Astrocyte (in vitro differentiated cells and primary cell): ENCODE measurements at regions not wholly inside any gene's neighbourhood (a gene's known extent, or its start where the extent isn't known, plus 50 kb on each side); places are given as distances from the start of the nearest gene placed in this dataset.

Experiments used
- DNase-seq: peaks from one replicate; pipeline ENCODE4 v3.0.0-alpha.2; 2010; ENCODE audit warnings: low read depth
- FAIRE-seq: peaks from 2 replicates; lab custom pipeline; 2011; peaks lifted over from hg19 to GRCh38; lab: Jason Lieb, UNC
- H2AFZ ChIP-seq: 2 replicates; pipeline ENCODE4 v1.6.0; 2012; ENCODE audit warnings: low read depth, low read length, inconsistent platforms
- H3K27ac ChIP-seq: 2 replicates; pipeline ENCODE4 v1.5.1; 2011; ENCODE audit warnings: low read depth, low read length, inconsistent platforms
- H3K27me3 ChIP-seq: 2 replicates; pipeline ENCODE4 v1.6.0; 2011; ENCODE audit warnings: low read length, inconsistent platforms; ENCODE audit not compliant: insufficient read depth
- H3K36me3 ChIP-seq: 2 replicates; pipeline ENCODE4 v1.5.1; 2011; ENCODE audit warnings: low read length, inconsistent platforms; ENCODE audit not compliant: insufficient read depth
- H3K4me1 ChIP-seq: 2 replicates; pipeline ENCODE4 v1.5.1; 2011; ENCODE audit warnings: low read length, inconsistent platforms; ENCODE audit not compliant: insufficient read depth
- H3K4me2 ChIP-seq: 2 replicates; pipeline ENCODE4 v1.6.0; 2012; ENCODE audit warnings: low read length, inconsistent platforms
- H3K4me3 ChIP-seq: 2 replicates; pipeline ENCODE4 v1.5.1; 2011; ENCODE audit warnings: low read depth, mild to moderate bottlenecking, low read length, inconsistent platforms; ENCODE audit not compliant: insufficient read depth
- H3K79me2 ChIP-seq: 2 replicates; pipeline ENCODE4 v1.6.0; 2012; ENCODE audit warnings: mild to moderate bottlenecking, low read length, inconsistent platforms; ENCODE audit not compliant: insufficient read depth
- H3K9ac ChIP-seq: 2 replicates; pipeline ENCODE4 v1.6.0; 2012; ENCODE audit warnings: mild to moderate bottlenecking, low read length, inconsistent platforms
- H3K9me3 ChIP-seq: 2 replicates; pipeline ENCODE4 v1.5.1; 2012; ENCODE audit warnings: low read depth, mild to moderate bottlenecking, low read length, inconsistent platforms; ENCODE audit not compliant: insufficient read depth
- H4K20me1 ChIP-seq: 2 replicates; pipeline ENCODE4 v1.6.0; 2012; ENCODE audit warnings: low read length, inconsistent platforms; ENCODE audit not compliant: insufficient read depth
- H3K27ac Mint-ChIP-seq: one replicate; pipeline ENCODE4 v1.8.0; 2021; ENCODE audit warnings: mild to moderate bottlenecking, mixed read lengths; ENCODE audit not compliant: unreplicated experiment
- H3K27me3 Mint-ChIP-seq: one replicate; pipeline ENCODE4 v1.8.0; 2021; ENCODE audit warnings: low read depth, mixed read lengths; ENCODE audit not compliant: unreplicated experiment
- H3K36me3 Mint-ChIP-seq: one replicate; pipeline ENCODE4 v1.8.0; 2021; ENCODE audit warnings: low read depth, mixed read lengths; ENCODE audit not compliant: unreplicated experiment
- H3K4me1 Mint-ChIP-seq: one replicate; pipeline ENCODE4 v1.8.0; 2021; ENCODE audit warnings: low read depth, mixed read lengths; ENCODE audit not compliant: unreplicated experiment
- H3K4me3 Mint-ChIP-seq: one replicate; pipeline ENCODE4 v1.8.0; 2021; ENCODE audit warnings: mild to moderate bottlenecking, moderate library complexity, mixed read lengths; ENCODE audit not compliant: unreplicated experiment
- H3K9me3 Mint-ChIP-seq: one replicate; pipeline ENCODE4 v1.8.0; 2021; ENCODE audit warnings: mild to moderate bottlenecking, mixed read lengths; ENCODE audit not compliant: unreplicated experiment
- EZH2 ChIP-seq: IDR thresholded peaks from 2 replicates; pipeline ENCODE4 v1.6.1; 2012; ENCODE audit warnings: mild to moderate bottlenecking, low read length, inconsistent platforms; ENCODE audit not compliant: insufficient read depth
- TF ChIP-seq, protein P1 (sequence below): IDR thresholded peaks from 2 replicates; pipeline ENCODE4 v1.5.1; 2011; ENCODE audit warnings: low read depth, mild to moderate bottlenecking, inconsistent platforms, low read length, moderate library complexity; ENCODE audit not compliant: insufficient read depth

GRCh38 chr4:10183462-10183861 is 66.9 kb upstream of the WDR1 start:
- no peak overlapping the region for H3K27ac Mint-ChIP-seq
- Histone ChIP-seq H2AFZ (no peak overlapping the region), H3K4me3 (no peak overlapping the region), H3K9ac (no peak overlapping the region), H3K79me2 (no peaks in the 10 kb centered on the region), H3K27ac (no peak overlapping the region), H3K36me3 (no peaks in the 10 kb centered on the region), H4K20me1 (no peaks in the 10 kb centered on the region), H3K4me2 (no peak overlapping the region), H3K27me3 (no peaks in the 10 kb centered on the region), H3K4me1 (no peaks in the 10 kb centered on the region), H3K9me3 (no peaks in the 10 kb centered on the region)
- peaks cover 5% of the 10 kb centered on the region for H3K9me3 Mint-ChIP-seq
- TF ChIP-seq EZH2: no peak
- TF ChIP-seq, protein P1, sequence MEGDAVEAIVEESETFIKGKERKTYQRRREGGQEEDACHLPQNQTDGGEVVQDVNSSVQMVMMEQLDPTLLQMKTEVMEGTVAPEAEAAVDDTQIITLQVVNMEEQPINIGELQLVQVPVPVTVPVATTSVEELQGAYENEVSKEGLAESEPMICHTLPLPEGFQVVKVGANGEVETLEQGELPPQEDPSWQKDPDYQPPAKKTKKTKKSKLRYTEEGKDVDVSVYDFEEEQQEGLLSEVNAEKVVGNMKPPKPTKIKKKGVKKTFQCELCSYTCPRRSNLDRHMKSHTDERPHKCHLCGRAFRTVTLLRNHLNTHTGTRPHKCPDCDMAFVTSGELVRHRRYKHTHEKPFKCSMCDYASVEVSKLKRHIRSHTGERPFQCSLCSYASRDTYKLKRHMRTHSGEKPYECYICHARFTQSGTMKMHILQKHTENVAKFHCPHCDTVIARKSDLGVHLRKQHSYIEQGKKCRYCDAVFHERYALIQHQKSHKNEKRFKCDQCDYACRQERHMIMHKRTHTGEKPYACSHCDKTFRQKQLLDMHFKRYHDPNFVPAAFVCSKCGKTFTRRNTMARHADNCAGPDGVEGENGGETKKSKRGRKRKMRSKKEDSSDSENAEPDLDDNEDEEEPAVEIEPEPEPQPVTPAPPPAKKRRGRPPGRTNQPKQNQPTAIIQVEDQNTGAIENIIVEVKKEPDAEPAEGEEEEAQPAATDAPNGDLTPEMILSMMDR: no peak
- H3K4me3 Mint-ChIP-seq: no peak overlapping the region
- FAIRE-seq: no peak
- H3K36me3 Mint-ChIP-seq: no peaks in the 10 kb centered on the region
- no peak for DNase-seq
- peaks cover 2% of the 10 kb centered on the region for H3K27me3 Mint-ChIP-seq
- peaks cover 24% of the 10 kb centered on the region for H3K4me1 Mint-ChIP-seq

DNA sequence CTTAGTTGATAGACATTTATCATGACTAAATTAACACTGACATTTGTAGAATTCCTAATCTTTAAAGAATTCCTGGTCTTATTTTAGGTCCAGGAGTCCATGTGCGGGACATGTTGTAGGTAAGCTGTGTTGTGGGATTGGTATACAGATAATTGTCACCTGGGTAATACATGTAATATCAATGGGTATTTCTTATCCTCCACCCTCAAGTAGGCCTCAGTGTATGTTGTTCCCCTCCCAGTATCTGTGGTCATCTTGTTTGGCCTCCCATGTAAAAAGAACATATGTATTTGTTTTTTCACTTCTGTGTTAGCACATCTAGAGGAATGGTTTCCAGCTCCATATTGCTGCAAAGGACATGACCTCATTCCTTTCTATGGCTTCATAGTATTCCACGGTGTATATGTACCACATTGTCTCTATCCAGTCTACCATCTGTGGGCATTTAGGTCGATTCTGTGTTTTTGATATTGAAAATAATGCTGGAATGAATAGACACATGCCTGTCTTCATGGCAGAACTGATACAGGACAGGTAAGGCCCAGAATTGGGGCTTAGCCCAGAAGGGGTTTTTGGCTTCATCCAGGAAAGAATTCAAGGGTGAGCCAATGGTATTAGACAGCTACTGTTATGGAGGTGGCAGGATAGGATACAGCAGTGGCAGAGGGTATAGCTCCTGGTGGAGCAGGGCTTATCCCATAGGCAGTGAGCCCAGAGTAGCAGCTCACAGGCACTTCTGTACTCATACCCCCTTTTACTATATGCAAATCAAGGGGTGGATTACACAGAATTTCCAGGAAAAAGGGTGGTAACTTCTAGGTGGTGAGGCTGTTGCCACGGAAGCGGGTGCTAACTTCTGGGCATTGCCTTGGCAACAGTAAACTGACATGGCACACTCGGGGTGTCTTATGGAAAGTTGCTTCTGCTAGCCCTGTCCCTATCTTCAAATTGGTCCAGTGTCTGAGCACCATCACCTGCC is 66.1 kb upstream of the WDR1 start:
- Mint-ChIP-seq H3K36me3 (no peaks in the 10 kb centered on the region), H3K4me3 (no peak overlapping the region), H3K4me1 (peaks cover 24% of the 10 kb centered on the region), H3K27ac (no peak overlapping the region), H3K27me3 (peaks cover 2% of the 10 kb centered on the region), H3K9me3 (peaks cover 2% of the 10 kb centered on the region)
- TF ChIP-seq, protein P1: no peak
- TF ChIP-seq EZH2: no peak
- H3K9me3 ChIP-seq: no peaks in the 10 kb centered on the region
- H3K4me1 ChIP-seq: no peaks in the 10 kb centered on the region
- no peak overlapping the region for H3K9ac ChIP-seq
- no peaks in the 10 kb centered on the region for H3K27me3 ChIP-seq
- no peak overlapping the region for H3K4me2 ChIP-seq
- no peak overlapping the region for H3K4me3 ChIP-seq
- DNase-seq (no peak), FAIRE-seq (no peak)
- no peaks in the 10 kb centered on the region for H3K36me3 ChIP-seq
- H4K20me1 ChIP-seq: no peaks in the 10 kb centered on the region
- H2AFZ ChIP-seq: no peak overlapping the region
- no peaks in the 10 kb centered on the region for H3K79me2 ChIP-seq
- no peak overlapping the region for H3K27ac ChIP-seq
